HCEC 1CT (cell line): ENCODE measurements at regions not wholly inside any gene's neighbourhood (a gene's known extent, or its start where the extent isn't known, plus 50 kb on each side); places are given as distances from the start of the nearest gene placed in this dataset.

Experiments
- DNase-seq: peaks from one replicate; pipeline ENCODE4 v3.0.0-alpha.2; 2017

DNA sequence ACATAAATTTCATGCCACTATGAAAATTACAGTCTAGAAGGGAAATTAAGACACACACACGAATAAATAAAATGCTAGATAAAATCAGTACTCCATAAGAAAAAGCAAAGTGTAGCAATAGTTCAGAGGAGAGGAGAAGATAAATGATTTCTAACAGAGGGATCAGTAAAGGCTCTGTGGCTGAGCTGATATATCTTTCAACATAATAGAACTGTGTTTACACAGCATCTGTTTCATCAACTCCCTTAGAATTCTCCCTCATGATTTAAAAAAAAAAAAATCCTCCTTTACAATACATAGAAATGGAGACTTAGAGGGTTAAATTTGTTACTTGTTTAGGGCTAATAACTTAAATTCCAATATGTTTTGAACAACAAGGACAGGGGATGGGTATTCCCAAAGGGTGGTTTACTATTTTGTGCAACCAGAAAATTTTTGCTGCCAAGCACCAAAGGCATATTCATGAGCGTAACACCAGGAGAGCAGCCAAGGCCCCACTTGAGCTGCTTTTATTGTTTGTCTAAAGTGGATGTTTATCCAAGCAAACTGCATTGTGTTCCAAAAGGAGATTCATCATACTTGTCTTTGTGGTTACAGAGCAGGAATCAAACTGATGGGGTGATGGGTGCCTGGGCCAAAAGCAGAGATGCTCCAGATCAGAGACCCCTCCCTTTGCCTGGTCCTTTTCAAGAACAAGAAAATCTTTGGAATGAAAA is 162.7 kb downstream of the BMP4 start:
- DNase-seq, result no peak

DNA sequence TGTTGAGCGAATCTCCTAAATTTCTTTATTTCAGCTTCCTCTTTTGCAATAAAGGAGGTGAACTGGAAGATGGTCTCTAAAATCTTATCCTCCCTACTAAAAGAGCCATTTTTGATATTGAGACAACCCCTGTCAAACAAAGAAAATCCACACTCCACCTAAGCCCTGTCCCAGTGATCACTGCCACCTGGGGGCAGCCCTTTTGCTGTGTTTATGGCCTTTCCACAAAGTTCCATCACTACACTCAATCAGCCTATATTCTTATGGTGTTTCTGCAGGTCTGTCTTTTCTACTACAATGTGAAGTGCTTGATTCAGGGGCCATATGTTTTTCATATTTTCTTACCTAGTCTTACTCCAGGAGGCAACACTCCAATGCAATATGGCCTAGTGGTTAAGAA is 163.7 kb downstream of the BMP4 start:
- DNase-seq, result no peak

DNA sequence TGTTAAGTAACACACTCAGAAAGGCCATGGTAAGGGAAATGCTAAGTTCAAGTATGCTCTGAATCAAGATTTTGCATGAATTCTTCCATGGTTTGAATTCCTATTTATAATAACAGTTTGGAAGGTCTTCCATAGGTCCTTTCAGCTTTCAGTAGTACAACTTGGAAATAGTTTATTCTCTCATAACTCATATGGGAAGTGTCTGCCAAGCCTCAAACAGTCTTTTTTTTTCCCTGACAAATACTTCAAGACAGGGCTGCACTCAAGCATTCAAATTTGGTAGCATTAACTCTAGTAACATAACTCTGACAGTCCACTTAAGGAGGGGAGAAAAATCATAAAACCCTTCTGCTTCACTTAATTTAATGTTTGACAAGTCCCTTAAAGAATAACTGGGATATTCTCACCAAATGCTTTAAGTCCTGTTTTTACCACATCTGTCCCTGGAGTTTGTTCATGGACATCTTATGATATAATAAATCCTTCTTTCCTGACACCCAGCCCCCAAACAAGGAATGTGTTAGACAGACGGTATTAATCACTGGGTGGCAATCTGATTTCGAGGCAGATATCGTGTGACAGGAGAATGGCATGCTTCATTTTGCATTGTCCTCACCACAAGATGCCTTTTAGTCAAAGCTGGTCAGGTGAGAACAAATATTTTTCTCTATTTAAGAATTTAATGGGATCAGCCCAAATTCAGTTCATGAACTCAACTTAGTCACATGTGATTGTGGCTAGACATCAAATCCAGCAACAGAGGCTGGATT is 165.7 kb downstream of the BMP4 start:
- DNase-seq, result no peak

DNA sequence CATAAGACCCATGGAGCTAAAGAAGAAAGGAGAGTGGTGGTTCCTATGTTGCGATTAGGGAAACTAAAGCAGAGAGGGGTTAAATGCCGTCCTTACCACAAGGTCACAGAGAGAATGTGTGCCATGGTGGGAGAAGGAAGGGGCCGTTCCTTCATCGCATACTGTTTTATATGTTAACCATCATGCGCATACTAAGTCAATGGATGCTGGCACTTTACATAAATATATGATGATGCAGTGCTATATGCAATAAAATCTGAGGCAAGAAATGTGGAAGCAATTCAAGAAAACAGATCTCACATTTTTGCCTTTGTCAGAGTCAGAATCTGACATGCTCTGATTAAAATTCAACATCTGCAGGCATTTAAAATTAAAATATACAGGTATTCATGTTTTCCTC is 168.1 kb downstream of the BMP4 start:
- DNase-seq, result no peak

DNA sequence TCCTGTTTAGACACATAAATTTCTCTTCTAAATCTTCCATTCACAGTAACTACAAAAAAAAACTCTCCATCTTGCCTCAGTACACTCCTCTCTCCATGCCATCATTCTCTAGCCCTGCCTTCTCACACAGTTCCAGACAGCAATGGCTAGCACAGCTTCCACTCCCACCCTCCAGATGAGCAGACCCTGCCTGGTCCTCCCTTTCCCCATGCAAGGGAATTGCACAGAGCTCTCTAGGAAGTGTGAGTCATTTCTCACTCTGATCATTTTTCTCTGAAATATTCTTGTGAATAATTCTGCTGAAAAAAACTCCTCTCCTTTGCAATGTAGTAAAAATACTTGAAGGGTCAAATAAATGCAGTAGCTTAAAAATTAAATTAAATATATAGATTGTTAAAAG is 170.6 kb downstream of the BMP4 start:
- DNase-seq, result no peak

DNA sequence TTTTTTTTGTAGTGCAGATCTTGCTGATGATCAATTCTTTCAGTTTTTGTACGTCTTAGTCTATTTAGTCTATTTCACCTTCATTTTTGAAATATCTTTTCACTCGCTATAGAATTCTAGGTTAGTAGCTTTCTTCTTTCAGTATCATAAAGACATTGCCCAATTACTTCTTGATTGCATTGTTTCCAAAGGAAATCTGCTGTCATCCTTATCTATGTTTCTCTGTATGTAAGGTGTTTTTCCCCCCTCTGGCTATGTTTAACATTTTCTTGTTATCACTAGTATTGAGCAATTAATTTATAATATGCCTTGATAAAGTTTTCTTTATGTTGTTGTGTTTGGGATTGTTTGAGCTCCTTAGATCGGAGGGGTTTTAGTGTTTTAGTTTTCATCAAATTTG is 171.9 kb downstream of the BMP4 start:
- DNase-seq, result no peak

DNA sequence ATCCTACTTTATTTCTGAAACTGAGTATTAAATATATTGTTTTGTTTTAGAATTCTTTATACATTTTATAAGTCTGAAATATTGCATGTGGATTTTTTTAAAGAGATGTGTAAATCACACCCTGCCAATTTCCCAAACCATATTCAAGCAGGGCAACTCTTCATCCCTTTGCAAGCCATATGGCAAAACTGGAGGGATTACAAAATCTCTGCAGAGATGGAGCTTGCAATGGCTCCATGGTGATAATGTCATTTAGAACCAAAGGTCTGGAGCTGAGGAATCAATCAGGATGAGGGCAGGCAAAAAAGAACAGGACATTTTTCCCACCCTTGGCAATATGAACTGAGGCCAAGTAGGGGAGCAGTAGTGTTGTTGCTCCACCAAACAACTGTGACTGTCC is 173.4 kb downstream of the BMP4 start:
- no peak for DNase-seq

DNA sequence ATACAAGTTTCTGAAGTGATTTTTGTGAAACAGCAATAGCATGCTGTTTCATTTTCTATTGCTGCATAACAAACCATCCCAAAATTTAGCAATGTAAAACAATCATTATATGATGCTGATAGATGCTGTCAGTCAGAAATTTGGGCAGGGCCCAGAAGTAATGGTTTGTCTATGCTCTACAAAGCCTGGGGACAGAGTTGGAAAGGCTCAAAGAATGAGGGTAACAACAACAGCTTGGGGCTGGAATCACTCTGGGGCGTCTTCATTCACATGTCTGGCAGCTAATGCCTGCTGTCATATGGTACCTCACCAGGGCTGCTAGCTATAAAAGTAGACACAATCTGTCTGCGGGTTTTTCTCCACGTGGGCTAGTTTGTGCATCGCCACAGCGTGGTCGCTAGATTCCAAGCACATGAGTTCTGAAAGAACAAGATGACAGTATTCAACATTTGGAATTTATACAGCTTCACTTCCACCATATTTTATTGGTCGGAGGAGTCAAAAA is 176.5 kb downstream of the BMP4 start:
- DNase-seq, result no peak

DNA sequence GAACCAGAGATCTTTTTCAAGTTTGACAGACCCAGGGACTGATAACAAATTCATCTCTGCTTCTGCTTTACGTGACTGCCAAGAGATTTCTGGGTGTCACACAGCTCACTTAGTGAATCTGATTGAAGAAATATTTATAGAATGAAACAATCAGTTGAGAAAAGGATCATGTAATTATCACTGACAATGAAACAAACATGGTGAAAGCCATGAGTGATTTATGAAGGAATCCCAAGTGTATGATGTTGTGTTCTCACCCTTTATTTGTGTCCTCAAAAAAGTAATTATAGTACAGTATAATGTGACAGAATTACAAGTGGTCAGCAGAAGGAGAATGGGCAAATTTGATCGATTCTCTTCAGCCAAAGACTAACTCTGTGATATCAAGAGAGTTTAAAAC is 177.3 kb downstream of the BMP4 start:
- no peak for DNase-seq

DNA sequence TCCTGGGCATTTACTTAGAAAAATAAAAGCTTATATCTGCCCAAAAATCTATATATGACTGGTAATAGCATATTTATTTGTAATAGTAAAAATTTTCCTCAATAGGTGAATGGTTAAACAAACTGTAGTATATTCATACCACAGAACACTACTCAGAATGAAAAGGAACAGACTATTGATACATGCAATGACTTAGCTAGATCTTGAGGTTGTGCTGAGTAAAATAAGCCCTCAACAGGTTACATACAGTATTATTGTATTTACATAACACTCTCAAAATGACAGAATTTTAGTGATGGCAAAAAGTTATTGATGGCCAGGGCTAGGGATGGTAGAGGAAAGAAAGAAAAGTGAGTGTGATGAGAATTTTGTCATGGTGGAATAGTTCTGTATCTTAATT is 178.4 kb downstream of the BMP4 start:
- DNase-seq, result no peak

DNA sequence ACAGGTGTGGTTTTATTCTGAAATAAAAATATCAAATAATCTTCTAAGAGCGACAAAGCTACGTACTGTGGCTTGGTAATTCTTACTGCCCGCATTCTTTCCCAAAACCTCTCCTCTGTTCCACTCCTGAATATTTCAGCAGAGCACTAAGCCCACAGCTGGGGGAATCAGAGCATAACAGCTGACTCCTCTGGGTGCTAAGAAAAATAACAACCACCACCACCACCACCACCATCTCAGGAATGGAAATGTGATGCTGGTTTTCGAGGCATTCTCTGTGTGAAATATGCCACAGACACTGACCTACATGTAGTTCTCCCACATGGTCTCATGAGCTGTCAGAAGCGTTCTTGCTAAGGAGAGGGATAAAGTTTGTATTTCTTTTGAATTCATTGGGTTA is 183.7 kb downstream of the BMP4 start:
- DNase-seq, result no peak

DNA sequence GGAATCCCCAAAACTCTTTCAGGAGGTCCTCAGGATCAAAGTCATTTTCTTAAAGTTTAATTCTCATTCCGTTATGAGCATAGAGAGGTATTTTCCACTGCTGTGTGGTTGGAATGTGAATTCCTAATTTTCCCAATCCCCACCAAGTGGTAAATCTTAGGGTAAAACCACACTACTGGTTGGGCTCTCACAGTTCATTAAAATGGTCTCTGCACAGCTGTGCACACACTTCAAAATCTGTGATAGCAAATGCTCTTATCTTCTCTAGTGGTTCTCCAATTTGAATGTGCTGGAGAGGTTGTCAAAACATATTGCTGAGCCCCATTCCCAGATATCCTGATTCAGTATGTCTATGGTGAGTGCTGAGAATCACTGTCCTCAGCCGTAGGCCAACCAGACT is 189.1 kb downstream of the BMP4 start:
- DNase-seq, result no peak

DNA sequence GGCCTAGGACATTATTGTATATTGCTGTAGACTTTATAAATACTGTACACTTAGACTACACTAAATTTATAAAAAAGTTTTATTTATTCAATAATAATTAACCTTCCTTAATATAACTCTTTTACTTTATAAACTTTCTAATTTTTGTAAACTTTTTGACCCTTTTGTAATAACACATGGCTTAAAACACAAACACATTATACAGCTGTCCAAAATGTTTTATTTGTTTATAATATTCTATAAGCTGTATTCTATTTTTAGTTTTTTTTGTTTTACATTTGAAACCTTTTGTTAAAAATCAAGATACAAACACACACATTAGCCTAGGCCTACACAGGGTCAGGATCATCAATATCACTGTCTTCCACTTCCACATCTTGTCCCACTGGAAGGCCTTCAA is 190.0 kb downstream of the BMP4 start:
- DNase-seq, result no peak

DNA sequence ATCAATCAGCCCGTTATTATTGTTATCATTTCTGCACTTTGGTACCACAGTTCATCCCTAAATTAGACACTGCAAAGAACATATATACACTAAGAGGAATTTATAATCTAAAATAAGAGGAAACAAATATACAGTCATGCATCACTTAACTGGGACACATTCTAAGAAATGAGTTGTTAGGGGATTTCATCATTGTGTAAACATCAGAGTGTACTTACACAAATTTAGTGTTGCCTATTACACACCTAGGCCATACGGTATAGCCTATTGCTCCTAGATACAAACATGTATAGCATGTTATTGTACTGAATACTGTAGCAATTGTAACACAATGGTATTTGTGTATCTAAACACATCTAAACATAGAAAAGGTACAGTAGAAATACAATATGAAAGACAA is 190.5 kb downstream of the BMP4 start:
- no peak for DNase-seq

DNA sequence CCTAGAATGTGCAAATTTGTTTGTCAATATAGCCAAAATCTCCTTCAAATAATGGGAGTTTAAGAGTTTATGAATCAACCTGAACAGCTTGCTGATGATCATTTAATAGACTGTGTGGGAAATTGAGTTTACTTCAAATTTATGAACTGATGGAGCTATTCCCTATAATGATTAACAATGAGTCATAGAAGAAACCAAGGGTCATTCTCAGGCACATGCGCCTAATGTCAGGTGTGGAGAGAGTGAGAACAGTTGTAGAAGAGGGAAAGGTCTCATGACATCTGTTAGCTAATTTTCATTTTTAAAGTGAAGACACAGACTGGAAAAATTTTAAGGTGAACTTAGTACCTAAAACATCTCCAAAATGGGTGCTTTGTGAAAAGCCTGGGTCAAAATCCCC is 191.8 kb downstream of the BMP4 start:
- DNase-seq, result no peak

DNA sequence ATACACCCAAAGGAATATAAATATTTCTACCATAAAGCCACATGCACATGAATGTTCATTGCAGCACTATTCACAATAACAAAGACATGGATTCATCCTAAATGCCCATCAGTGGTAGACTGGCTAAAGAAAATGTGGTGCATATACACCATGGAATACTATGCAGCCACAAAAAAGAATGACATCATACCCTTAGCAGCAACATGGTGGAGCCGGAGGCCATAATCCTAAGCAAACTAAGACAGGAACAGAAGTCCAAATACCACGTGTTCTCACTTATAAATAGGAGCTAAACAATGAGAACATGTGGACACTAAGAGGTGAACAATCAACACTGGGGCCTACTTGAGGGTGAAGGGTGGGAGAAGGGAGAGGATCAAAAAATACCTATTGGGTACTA is 198.5 kb downstream of the BMP4 start:
- DNase-seq, result no peak

DNA sequence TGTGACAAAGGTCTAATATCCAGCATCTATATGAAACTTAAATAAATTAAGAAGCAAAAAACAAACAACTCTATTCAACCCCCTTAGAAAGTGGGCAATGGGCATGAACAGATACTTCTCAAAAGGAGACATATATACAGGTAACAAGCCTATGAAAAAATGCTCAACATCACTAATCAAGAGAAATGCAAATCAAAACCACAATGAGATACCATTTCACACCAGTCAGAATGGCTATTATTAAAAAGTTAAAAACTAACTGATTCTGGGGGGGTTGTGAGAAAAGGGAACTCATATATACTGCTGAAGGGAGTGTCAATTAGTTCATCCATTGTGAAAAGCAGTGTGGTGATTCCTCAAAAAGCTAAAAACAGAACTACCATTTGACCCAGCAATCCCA is 198.9 kb downstream of the BMP4 start:
- no peak for DNase-seq

DNA sequence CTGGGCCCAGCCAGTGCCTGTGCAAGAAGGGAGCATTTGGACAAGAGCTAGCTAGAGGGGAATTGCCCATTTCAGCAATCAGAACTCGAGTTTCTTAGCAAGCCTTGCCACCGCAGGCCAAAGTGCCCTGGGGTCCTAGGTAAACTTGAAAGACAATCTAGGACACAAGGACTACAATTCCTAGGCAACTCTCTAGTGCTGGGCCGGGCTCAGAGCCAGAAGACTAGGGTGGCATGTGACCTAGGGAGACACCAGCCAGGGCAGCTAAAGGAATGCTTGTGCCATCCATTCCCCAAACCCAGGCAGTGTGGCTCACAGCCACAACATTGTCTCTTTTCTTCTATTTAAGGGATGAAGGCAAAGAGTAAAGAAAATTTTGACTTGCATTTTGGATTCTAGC is 205.0 kb downstream of the BMP4 start:
- DNase-seq, result no peak

DNA sequence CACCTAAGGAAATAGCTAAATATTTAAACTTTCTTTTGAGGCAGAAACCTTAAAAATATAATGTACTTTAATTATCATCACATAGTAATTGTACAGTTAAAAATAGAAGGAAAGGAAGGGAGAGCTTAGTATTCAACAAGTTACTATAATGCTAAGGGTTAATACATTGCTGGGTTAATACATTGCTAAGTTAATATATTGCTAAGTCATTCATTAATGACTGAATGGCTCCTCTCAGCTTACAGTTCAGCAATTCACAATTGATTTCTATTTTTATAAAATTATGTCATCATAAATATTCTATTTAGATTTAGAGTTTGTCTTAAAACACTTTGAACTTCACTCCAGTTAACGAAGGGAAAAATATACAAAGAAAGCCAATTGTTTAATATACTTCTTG is 207.9 kb downstream of the BMP4 start:
- no peak for DNase-seq

DNA sequence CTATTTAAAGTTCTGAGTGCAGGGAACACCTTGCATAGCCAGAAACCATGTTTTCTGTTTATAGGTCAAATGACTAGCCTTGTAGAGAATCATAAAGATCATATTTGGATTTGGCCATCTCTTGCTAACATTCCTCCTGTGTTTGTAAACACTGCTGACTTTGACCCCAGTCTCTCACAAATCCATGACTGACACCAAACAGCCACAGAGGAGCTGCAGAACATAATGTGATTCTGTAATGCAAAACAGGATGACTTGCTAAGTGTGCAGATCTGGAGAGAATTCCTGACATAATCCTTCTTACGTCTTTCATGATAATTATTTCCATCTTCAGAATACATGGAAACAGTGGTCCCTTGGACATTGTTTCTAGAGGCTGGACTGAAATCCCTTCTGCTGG is 211.8 kb downstream of the BMP4 start:
- DNase-seq, result no peak

DNA sequence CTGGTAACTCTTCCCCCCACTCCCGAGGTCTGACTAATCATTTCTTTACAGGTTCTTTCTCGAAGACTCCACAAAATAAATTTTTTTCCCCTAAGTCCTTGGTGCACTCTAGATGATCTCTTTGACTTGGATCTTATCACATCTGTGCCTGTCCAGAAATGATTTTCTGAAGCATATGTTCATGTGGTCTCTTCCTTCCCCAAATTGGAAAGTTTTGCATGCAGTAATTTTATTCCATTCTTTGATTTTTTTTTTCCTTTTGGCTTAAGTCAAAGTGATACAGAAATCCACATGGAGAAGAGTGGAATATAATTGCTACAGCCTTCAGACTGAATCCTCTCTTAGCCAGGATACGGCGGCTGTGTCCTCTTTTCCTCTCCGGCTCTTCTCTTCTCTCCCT is 213.3 kb downstream of the BMP4 start:
- no peak for DNase-seq

DNA sequence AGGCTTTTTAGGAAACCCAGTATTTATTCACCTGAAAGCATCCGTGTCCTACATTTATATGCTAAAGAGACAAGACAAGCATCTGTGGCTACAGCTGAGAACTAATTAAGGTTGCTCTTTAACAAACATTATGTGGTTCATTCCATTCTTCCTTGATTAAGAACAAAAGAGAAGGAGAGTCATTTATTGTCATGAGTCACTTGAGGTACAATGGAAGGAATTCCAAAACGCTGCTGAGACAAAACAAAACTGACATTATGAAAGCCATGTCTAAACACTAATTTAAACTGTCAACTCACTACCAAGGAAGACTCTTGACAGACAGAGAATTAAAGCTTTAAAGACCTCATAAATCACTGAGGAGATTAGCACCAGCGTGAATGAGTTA is 214.4 kb downstream of the BMP4 start:
- no peak for DNase-seq

DNA sequence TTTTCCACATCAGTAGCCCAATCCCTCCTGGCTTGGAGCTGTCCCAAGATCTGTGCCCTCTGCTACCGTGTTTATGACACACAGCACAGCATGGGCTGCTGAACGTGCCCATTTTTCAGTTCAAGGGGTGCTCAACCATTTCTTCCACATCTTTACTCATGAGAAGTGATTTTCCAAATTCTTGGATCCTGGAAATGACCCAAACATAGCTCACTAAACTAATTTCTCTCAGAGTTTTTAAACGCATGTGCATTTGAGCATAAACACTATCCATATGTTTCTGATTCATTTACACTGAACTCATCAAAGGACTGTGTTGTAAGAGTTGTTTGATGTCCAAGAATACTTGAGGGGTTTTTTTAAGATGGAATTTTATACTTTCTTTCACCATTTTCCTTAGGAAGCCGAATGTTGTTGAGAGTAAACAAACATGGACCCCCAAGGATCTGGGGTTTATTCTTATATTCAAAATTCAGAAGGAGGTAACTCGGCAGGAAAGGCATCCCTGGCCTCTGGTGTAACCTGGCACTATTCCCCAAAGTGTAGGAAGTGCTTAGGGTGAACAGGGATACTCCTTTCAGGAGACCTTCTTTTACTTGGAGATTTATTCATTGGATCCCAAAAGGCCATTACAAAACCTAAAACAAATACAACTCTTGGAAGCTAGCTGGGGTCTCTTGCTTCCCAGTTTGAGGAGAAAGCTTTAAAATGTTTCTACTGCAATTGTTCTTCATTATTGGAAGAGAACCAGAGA is 215.0 kb downstream of the BMP4 start:
- no peak for DNase-seq

DNA sequence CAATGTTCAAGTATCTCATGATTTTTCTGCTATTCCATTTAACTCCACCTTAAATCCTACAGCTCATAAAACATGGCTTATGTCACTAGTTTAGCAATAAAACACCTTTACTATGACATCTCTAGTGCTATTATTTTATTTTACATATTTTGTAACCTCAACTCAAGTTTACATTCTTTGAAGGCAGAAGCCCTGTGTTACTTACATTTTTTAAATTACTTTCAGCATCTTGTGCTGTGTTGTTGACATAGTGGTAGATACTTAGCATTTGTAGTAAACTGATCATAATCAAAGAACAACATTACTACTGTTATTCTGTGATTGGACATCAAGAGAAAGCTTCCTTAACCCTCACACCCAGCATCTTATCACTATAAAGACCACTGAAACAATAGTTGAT is 216.1 kb downstream of the BMP4 start:
- no peak for DNase-seq
